ENCODE measurements at regions not wholly inside any gene's neighbourhood (a gene's known extent, or its start where the extent isn't known, plus 50 kb on each side); places are given as distances from the start of the nearest gene placed in this dataset.

DNA sequence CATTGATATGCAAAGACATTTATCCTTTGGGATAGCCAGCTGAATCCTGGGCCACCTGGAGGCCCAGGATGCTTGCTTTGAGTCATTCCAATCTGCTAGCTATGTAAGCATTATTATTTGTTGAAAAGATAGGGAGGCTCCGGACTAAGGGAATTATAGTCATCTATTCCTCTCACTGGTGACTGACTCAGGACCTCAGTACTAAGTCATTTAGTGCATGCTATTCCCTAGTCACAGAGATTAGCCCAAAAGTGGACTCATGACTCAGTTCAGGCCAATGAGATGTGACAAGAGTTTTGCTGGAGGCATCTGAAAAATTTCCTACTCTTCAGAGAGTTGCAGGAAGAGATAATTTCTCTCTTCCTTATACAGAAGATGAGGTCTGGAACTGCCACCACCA, 67.9 kb upstream of the ITM2B start:
- TF ChIP-seq, protein P1, sequence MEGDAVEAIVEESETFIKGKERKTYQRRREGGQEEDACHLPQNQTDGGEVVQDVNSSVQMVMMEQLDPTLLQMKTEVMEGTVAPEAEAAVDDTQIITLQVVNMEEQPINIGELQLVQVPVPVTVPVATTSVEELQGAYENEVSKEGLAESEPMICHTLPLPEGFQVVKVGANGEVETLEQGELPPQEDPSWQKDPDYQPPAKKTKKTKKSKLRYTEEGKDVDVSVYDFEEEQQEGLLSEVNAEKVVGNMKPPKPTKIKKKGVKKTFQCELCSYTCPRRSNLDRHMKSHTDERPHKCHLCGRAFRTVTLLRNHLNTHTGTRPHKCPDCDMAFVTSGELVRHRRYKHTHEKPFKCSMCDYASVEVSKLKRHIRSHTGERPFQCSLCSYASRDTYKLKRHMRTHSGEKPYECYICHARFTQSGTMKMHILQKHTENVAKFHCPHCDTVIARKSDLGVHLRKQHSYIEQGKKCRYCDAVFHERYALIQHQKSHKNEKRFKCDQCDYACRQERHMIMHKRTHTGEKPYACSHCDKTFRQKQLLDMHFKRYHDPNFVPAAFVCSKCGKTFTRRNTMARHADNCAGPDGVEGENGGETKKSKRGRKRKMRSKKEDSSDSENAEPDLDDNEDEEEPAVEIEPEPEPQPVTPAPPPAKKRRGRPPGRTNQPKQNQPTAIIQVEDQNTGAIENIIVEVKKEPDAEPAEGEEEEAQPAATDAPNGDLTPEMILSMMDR (IDR thresholded peaks at IDR 0.05; ENCODE audit: low read depth, low read length, poor library complexity, severe bottlenecking) = no peak
- TF ChIP-seq EZH2phosphoT487 (IDR thresholded peaks at IDR 0.05; ENCODE audit: borderline replicate concordance, low read length) = no peak

Measured in DOHH2 (cell line).